C4-2B (cell line): ENCODE measurements at regions not wholly inside any gene's neighbourhood (a gene's known extent, or its start where the extent isn't known, plus 50 kb on each side); places are given as distances from the start of the nearest gene placed in this dataset.

Experiments
- CTCF ChIP-seq: fragments of 450-650 bp; conservative IDR thresholded peaks from 2 replicates; pipeline ENCODE4 v1.5.1; 2017; ENCODE audit warnings: mild to moderate bottlenecking
- ZFX ChIP-seq: fragments of 450-650 bp; IDR thresholded peaks from 2 replicates; pipeline ENCODE4 v1.6.1; 2017

DNA sequence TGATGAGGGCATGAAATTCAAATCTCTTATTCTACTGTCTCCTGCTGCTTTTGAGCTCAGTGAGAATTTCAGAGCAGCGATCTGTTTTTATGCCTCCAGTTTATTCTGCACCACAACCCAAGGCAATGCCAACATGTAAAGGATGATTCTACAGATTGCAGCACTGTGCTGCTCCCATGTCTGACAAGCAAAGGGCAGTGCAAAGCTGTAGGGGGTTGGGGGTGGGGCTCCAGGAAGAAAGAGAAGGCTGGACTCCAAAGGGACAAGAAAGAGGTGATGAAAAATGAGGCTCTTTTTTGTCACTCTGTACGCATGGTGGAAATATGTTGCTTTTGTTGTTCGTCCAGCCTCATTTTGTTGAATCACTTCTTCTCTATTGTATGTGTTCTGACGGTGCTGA lies 254.6 kb downstream of the STIM2 start:
- no peak for TF ChIP-seq CTCF
- TF ChIP-seq ZFX, result no peak
